ENCODE measurements at regions not wholly inside any gene's neighbourhood (a gene's known extent, or its start where the extent isn't known, plus 50 kb on each side); places are given as distances from the start of the nearest gene placed in this dataset.

DNA sequence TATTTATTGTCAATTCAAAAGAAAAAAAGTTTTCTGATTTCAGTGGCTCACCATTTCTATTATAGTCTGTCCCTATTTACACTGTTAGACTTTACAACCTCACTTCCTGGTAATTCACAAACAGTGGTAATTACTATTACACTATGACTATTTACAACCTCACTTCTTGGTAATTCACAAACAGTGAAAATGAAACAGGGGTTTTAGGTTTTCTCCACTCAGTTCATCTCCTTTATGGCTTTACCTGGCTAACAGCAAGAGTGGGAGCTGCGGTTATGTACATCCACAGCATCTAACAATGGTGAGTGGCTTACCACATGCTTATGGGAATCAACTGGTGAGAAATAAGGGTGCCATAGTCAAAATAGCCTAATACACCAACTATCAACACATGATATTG is 166.4 kb downstream of the CASP12 start:
- TF ChIP-seq, protein P1, sequence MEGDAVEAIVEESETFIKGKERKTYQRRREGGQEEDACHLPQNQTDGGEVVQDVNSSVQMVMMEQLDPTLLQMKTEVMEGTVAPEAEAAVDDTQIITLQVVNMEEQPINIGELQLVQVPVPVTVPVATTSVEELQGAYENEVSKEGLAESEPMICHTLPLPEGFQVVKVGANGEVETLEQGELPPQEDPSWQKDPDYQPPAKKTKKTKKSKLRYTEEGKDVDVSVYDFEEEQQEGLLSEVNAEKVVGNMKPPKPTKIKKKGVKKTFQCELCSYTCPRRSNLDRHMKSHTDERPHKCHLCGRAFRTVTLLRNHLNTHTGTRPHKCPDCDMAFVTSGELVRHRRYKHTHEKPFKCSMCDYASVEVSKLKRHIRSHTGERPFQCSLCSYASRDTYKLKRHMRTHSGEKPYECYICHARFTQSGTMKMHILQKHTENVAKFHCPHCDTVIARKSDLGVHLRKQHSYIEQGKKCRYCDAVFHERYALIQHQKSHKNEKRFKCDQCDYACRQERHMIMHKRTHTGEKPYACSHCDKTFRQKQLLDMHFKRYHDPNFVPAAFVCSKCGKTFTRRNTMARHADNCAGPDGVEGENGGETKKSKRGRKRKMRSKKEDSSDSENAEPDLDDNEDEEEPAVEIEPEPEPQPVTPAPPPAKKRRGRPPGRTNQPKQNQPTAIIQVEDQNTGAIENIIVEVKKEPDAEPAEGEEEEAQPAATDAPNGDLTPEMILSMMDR (IDR thresholded peaks at IDR 0.05; ENCODE audit: low read length), result no peak
- TF ChIP-seq EZH2phosphoT487 (IDR thresholded peaks at IDR 0.05; ENCODE audit: low read length), result no peak
